Stimulated activated CD4-positive, alpha-beta T cell treated with anti-CD3 and anti-CD28 coated beads, TNF-alpha, amount 100 ng/mL, for 24 hours (primary cell): ENCODE measurements at regions not wholly inside any gene's neighbourhood (a gene's known extent, or its start where the extent isn't known, plus 50 kb on each side); places are given as distances from the start of the nearest gene placed in this dataset.

Experiments
- DNase-seq, 3 experiments: peaks; one replicate each; pipeline ENCODE4 v3.0.0-alpha.2; 2020; ENCODE audit warnings: low read depth in 3 of 3

DNA sequence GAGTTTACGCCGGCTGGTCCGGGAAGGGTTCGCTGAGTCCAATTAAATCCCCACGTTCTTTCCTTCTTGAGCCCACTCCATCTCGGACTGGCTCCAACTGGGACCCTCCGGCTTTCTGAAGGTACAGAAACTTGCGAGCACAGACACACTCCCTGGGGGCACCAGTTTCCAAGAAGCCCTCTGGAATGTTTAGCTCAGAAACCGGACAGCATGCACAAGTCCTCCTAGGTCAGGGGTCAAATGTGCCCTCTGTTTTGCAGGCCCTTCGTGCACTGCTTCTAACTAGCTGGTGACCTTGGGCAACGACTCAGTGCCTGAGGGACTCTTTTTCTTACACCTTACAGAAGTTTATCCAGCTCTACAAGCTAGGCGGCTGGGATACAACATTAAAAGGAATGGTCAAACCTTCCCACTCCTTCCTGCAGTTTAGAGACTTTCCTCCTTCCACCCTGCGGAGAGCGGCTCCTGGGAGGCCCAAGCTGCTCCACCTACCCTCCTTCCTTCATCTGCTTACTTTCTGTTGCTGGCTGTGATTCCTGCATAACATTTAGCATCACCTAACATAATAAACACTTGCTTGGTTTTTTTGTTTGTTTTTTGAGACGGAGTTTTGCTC is 275.5 kb downstream of the BCOR start:
- DNase-seq: no peak

DNA sequence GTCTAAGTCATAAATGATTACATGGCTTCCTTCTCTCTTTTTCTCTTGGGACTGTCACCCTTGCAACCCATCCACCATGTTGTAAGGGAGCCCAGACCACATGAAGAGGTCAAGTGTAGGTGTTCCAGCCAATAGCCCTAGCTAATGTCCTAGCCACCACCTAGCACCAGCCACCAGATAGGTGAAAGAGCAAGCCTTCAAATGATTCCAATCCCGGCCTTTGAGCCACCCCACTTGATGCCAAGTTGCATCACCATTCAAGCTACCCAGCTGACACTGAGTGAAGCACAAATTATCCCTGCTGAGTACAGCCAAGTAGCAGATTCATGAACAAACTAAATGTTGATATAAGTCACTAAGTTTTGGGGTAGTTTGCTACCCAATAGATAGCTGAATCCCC is 274.3 kb downstream of the BCOR start:
- DNase-seq: no peak

DNA sequence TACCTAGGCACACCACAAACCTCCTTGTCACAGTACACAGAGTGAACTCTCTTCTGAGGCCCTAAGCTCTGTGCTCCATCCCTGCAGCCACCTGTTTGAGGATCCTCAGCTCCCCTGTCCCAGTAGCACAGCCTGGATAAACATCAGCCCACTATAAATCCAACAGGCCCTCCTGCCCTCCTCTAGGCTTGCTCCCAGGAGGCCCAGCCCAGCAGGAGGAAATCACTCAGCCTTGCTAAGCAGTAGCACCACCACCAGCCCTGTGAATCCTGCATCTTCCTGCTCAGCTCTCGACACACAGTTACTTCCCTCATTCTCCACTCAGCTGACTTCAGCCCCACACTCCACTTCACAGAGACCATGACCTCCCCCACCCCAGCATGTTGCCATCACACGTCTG is 273.9 kb downstream of the BCOR start:
- no peak for DNase-seq

DNA sequence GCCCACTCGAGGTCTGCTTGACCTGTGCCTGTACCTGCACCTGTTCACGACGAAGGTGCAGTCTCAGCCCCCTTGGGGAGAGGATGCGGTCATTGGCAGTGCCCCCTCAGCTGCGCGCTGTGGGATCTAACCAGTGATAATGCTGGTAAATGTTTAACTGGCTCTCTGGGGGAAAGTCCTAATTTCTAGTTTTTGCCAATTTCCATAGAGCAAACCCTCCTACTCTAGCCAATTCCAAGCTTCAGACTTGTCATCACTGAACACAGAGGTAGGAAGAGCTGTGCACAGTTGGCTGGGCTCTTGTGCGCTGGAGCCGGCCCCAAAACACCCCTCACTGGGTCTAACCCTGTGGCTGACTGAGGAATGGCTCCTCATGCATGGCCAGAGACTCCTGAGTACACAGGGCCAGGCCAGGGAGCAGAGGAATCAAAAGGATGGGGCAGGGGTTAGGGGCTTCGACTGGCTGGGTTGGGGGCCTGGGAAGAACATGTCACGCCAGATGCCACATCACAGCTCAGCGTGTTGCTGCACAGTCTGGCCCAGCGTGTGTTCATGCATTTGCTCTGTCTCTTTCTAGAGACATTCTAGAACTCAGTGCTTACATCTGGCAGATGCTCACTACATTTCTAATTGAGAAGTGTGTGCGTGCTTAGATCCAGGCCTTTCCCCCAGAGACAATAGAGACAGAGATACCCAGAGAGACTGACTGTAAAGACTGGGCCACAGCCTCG is 270.8 kb downstream of the BCOR start:
- DNase-seq: no peak

DNA sequence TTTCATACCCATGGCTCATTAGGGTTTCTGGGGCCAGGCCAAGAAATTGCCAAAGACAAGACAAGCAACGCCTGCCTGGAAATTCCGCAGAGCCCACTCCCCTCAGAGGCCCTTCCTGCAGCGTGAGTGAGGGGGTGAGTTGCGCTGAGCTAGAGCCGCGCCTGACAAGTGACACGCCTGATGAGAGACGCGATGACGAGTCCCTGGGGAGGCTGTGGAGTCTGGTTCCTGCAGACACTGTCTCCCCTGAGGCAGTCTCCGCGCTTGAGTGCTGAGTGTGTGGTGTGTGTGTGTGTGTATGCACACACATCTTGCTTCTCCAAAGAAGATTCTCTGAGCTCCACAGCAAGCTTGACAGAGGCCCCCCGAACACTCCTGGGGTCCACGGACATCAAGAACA is 269.8 kb downstream of the BCOR start:
- DNase-seq: no peak

DNA sequence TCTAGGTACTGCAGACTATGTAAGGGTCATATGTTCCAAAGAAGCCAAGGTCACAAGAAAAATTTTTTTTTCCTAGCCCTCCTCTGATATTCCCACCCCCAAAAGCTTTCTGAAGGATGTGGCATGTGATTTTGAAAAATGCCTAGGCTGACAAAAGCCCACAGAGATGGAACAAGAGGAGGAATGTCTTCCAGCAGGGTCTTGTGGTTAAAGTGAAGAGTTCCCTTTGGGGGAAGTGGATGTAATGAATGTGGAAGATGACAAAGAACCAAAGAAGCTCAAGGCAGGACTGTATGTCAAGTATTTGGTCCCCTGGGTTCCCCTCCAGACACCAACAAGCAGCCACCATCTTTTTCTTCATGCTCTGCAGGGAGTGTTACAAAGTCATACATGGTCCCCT is 268.8 kb downstream of the BCOR start:
- no peak for DNase-seq

DNA sequence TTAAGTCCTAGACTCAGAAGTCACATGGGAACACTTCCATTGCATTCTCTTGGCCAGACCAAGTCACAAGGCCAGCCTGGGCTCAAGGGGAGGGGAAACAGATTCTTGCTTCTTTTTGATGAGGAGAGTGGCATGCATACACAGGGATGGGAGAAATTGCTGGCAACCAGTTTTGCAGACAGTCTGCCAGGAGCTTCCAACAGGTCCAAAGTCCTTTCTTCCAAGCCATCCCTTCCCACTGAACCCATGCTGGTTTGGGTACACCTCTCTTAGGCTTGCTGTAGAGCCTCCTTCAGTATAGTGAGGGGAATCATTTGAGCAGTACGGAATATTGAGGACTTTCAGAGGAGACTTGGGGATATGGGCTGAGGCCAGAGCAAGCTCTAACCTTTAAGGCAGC is 267.8 kb downstream of the BCOR start:
- DNase-seq: no peak

DNA sequence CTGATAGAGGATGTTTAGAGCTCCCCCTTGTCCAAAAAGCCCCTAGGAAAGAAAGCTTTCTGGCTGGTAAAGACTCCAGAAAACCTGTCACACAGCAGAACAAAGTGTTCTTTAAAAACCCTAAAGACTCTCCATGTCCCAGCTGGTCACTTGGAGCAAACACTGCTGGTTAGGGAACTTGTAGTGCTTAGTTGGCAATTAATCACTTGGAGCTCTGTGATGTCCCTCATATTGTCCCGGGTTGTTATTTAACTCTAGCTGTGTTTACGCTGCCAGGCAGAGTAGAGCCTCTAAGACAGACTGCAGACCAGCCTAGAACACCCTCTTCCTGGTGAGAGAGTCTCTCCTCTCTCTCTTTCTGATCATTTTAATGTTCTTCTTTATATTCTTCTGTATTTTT is 267.3 kb downstream of the BCOR start:
- no peak for DNase-seq

DNA sequence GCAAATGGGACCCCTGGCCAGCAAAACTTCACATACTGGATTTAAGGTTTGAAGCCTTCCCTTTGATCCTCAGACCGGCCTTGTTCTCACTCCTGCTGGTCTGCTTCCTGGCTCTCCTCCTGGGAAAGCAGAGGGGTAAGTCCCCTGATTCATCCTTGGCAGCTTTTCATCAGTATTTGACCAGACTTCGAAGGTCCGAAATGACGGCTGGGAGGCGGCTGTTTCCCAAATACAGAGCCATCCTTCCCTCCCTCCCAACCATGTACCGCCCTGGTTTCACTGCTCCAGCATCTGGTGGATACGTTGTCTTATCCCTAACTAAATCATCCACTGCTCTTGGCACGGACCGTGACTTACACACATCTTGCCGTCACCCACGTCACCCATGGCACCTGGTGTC is 265.5 kb downstream of the BCOR start:
- no peak for DNase-seq

DNA sequence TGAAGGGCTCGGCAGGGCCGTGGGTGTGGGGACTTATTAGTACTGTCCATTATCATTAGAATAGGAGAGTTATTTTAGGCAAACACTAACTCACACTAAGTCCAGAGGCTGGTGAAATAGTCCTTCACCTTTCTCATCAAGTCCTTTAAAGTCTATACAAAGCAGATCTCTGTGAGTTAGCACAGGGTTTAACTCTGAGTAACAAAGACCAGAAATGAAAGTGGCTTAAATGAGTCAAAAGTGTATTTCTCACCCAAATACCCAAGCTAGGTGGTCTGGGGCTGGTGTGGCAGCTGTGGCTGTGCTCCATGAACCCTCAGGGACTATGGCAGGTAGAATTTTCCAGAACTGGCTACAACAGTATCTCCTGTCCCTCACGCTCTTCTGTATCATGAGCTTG is 263.2 kb downstream of the BCOR start:
- DNase-seq: no peak

DNA sequence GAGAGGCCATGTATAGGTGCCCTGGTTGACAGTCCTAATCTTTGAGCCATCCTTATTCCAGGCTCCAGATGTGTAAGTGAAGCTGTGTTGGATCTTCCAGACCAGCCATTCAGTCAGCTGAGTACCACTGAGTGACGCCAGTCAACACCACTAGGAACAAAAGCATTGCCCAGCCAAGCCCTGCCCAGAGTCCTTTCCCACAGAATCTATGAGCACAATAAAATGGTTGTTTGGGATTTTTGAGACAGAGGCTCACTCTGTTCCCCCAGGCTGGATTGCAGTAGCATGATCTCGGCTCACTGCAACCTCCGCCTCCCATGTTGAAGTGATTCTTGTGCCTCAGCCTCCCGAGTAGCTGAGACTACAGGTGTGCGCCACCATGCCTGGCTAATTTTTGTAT is 262.5 kb downstream of the BCOR start:
- no peak for DNase-seq

DNA sequence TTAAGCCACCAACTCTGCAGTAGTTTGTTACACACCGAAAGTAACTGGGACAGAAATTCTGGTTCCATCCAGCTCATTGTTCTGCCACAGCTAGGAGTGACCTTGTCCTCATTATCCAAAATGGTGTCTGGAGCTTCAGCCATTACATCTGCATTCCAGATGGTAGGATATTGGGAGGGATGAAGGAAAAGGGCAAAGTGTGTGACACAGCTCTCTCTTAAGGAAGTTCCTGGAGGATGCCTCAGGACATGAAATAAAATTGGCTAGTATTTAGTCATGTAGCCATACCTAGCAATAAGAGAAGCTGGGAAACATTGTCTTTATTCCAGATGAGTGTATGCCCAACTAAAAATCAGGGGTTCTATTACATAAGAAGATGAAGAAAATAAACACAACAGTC is 262.0 kb downstream of the BCOR start:
- no peak for DNase-seq

DNA sequence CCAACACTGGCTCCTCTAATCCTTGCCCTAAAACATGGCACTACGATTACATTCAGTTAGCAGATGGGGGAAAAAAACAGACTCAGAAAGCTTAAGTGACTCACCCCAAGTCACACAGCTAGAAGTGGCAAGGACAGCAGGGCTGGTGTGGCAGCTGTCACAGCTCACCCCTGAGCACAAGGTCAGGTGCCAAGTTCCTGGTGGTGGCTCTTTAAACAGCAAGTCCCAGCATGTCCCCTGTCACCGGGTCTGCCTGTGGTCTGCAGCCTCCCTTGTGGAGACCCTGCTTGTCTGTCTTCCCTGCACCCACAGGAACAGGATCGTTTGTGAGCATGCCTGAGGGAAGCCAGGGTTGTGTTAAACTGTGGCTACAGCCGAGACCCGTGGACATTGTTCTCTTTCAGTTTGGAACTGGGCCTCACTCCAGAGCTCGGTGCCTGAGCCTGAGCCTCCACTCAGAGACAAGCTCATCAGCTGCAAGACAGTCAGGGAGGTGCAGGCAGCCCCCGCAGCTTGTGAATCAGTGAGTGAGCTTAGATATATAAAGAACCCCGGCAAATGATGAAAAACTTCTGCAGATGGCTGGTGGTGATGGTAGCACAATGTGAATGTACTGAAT is 260.8 kb downstream of the BCOR start:
- no peak for DNase-seq

DNA sequence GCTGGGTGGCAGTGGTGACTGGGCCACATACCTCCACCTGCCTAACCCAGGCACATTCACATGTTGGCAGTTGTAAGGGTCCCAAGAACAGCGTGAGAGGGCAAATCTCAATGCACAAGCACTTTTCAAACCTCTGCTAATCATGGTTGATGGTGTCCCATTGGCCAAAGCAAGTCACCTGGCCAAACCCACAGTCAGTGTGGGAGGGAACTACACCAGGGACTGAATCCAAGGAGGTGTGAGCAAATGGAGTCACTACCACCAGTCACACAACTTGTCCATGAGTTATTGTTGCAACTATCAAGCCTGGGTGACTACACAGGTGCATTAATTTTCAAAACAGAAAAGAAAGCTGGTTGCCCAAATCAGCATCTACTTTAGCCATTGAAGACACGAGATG is 260.1 kb downstream of the BCOR start:
- DNase-seq: no peak

DNA sequence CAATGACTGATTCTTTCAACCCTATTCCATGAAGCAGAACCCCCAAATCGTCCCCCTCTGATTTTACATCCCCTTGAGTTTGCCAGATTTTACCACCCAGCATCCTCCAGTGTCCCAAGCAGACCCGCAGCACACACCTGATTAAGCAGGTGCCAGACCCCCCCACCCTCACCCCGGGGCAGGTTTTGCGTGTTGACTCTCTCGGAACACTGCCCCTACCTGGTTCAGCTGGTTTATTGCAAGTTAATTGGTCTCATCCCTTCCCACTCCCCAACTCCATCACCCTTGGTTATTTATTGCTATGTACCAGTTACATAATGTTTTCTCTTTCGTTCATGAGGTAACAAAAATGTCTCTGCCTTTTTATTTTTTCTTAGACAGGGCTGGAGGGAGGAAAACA is 258.4 kb downstream of the BCOR start:
- no peak for DNase-seq

DNA sequence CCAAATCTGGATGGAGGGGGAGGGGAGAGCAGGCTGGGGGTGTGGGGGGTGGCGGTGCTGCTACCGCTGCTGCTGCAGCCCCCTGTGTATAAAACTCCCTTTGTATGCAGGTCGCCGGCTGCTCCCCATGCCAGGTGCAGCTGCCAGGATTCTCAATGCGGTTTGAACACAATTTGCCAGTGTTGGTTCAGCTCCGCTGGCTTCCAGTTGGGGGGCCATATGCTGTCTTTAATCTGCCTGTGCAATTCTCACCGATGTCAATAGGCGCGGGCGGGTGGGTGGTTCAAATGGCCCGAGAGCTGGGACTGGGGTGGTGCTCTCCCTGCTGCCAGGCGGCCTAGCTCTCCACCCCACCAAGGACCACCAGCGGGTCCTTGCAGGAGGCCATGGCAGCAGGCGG is 257.6 kb downstream of the BCOR start:
- DNase-seq: no peak

DNA sequence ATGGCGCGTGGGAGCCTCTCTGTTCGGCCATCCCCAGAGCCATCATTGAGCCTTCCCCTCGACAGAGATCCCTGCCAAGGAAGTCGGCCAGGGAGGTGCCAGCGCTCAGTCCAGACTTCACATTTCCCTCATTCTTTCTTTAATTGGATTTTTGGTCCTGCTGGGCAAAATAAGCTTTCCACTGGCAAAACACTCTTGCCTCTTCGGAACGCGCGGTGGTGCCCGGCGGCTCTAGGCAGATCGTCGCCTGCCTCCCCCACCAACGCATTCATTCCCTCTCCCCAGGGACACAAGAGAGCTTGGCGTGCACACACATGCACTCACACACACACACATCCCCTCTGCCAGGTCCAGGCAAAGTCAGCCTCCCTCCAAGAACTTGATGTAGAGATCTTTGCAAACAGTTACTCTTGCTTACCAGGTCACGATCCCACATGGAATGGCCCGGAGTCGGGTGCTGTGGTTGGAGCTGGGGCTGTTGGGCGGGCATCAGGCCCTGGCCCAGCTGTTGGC is 257.1 kb downstream of the BCOR start:
- DNase-seq: no peak

DNA sequence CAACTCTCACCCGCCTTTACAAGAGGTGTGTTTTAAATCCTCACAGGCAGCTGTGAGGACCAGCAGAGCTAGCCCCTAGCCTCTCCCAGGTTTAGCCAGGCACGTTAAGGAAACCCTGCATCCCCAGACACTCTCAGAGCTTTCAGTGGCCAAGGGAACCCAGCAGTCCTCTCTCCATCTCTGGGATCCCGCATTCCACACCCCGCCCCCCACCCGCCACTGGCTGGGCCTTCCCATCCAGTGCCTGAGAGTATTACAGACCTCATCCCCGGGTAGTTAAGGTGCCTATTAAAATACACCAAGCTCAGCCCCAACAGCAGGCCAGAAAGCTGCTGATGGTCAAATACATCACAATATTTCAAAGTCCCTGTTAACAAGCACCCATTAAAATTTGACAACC is 256.2 kb downstream of the BCOR start:
- no peak for DNase-seq

DNA sequence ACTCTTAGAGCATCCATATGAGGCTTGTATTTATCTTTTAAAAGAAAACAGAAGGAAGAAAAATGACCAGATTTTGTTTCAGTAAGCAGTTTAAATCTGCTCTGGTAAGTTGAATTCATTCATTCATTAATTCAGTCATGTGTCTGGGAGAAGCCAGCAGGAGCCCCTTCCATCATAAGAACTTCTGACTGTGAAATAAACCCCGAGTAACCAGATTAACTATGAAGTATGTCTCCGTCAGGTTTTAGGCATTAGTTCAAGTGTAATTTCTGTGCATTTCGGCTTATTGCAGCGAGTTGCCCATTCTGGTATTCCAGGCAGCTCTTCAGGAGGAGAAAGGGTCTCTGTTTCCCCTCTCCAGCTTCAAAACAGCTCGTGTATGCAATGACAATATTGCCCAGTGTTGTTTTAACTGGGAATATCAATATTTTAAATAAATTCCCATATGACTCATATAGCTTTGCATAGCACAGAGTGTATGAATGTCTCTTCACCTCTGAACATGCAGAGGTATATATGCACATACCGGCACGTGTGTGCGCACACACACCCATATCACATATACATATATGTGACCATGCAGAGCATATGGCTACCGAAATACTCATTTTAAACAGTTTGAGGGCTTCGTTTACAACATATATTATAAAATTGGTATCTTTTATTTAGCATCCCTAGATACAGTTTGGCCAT is 255.3 kb downstream of the BCOR start:
- no peak for DNase-seq

DNA sequence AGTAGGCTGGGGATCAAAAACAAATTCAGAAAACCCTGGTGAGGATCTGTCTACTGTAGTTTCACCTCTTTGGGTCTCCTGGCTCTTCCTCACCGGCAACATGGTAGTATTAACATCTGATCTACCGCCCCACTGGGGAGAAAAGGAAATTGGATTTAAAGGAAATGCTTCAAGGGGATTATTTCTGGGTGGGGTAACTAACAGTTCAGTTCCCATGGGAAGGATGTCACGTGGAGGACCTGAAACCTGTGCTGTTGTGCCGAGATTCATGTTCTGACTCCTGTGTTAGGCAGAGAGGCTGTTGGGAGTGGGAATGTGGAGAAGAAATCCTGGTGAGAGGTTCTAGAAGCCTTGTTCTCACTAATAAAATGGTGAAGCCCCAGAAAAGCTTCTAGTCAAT is 254.4 kb downstream of the BCOR start:
- no peak for DNase-seq

DNA sequence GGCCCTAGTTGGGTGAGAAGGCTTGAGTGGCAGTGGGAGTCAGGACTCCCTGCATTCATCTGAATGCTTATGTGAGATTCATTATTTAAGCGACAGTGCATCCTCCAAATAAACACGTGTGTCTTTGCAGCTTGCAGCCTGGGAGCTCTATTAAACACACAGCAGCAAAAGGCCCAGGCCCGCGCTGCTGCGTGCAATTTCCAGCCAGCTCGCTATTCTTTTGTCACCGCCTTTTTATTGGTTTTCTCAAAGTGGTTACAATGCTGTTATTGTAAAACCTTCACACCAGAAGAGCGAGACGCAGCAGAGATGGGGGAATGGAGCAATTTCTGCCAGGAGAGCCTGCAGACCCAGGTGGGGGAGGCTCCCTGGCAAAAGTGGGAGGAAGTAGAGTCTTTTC is 252.5 kb downstream of the BCOR start:
- DNase-seq: no peak

DNA sequence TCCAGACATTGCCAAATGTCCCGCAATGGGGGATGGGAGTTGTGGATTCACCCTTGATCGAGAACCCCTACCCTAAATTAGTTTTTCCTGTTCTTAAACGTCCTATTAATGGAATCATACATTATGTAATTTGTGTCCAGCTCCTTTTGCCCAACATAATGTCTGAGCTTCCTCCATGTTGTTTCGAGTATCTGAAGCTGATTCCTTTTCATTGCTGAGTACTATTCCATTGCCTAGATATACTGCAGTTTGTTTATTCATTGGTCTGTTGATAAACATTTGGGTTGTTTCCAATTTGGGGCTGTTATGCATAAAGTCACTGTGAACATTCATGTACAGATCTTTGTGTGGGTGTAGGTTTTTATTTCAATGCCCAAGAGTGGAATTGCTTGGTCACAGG is 251.3 kb downstream of the BCOR start:
- no peak for DNase-seq

DNA sequence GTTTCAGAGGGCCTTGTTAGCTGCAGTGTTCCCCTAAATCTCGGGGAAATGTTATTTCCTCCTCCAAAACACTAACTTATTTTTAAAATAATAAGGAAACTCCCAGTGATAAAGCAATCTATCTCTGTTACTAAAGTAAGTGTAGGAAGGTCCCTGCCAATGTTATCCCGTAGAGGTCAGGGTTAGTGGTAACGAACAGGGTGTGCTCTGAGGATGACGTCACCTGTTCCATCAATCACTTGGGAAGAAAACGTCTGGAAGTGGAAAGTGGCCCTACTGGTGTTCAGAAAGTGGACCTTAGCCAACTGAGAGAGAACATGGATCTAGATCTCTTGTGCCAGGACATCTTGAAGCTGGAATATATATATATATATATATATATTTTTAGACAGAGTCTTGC is 249.5 kb downstream of the BCOR start:
- DNase-seq: no peak
